Psoas muscle (tissue), 7 donors: ENCODE measurements at regions not wholly inside any gene's neighbourhood (a gene's known extent, or its start where the extent isn't known, plus 50 kb on each side); places are given as distances from the start of the nearest gene placed in this dataset.

ENCODE experiments used
- ATAC-seq, 4 donors: fragments of 200-7000 bp; cut with Tn5 transposase; one replicate each; pipeline ENCODE4 v1.9.1; 2020; ENCODE audit warnings: moderate library complexity in 3 of 4, mild to moderate bottlenecking in 2 of 4
- DNase-seq, 2 donors: peaks; one replicate each; pipeline ENCODE4 v3.0.0-alpha.2; 2020
- H3K27ac ChIP-seq: fragments of 200-600 bp; one replicate; pipeline ENCODE4 v1.8.0; 2022
- H3K27me3 ChIP-seq, 3 donors: fragments of 200-600 bp in 1 of 3; one replicate each; pipeline versions ENCODE4 v1.6.1 to v1.8.0; 2013 to 2022; ENCODE audit warnings: low read length in 2 of 3, mild to moderate bottlenecking in 2 of 3, moderate library complexity in 1 of 3; ENCODE audit not compliant: insufficient read depth in 3 of 3
- H3K36me3 ChIP-seq, 2 donors: fragments of 200-600 bp in 1 of 2; one replicate each; pipeline versions ENCODE4 v1.6.1 to v1.8.0; 2013 to 2022; ENCODE audit warnings: low read depth in 1 of 2, mild to moderate bottlenecking in 1 of 2, moderate library complexity in 1 of 2; ENCODE audit not compliant: insufficient read depth in 1 of 2
- H3K4me1 ChIP-seq: fragments of 200-600 bp; one replicate; pipeline ENCODE4 v1.8.0; 2022
- H3K4me3 ChIP-seq: fragments of 200-600 bp; one replicate; pipeline ENCODE4 v1.8.0; 2022; ENCODE audit warnings: mild to moderate bottlenecking
- H3K9me3 ChIP-seq: fragments of 200-600 bp; one replicate; pipeline ENCODE4 v1.8.0; 2022
- WGBS, 3 donors: extraction: QIAGEN DNeasy Blood & Tissue Kit; methylation state at CpG; one replicate each; pipeline versions ENCODE4 v1.1.6 to v1.1.7; 2013; 5-methylcytosine and 5-hydroxymethylcytosine counted together
- intact Hi-C, 2 donors: fragments of 100-400 bp; cut with DNase I; formaldehyde crosslinking; loops; one replicate each; pipeline versions ENCODE4 v1.11.0 to v1.14.2; 2022
- TF ChIP-seq, protein P1 (sequence below): fragments of 200-600 bp; IDR thresholded peaks from one replicate; pipeline ENCODE4 v1.8.0; 2022; ENCODE audit warnings: antibody characterized with exemption
- donor health status: healthy with polysubstance abuse.
- donor health status: DM: no; HTN: no; CAD: no; lungs with moderate emphysema.
- donor health status: Bipolar disorder and iron deficiency.
- donor health status: healthy.
- donor health status: DM: yes; HTN: yes; CAD: no.
- donor health status: DM: no; HTN: no; CAD: no.
- donor health status: DM: yes; HTN: yes; CAD: no.

DNA sequence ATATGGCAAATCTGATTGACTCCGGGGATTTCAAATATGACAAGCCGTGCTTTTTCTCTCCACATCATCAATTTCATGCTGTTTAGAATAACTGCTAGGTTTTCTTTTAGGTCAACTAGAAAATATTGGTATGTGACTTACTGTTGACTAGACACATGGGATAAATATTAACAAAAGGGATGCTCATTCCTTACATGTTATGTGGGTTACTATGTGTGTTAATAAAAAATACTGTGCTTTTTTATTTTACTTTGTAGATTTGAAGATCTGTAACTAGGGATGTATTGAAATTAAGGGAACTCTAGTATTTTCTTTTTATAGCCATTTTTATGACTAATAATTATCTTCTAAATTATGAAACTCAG is 264.6 kb upstream of the COL8A1 start:
- Histone ChIP-seq H3K9me3 (no peaks in the 10 kb centered on the region), H3K27ac (no peak overlapping the region), H3K27me3 (no peaks in the 10 kb centered on the region), H3K4me3 (no peak overlapping the region), H3K4me1 (no peaks in the 10 kb centered on the region), H3K36me3 (no peaks in the 10 kb centered on the region)
- intact Hi-C loops: no loop called here
- ATAC-seq: no peak
- TF ChIP-seq, protein P1, sequence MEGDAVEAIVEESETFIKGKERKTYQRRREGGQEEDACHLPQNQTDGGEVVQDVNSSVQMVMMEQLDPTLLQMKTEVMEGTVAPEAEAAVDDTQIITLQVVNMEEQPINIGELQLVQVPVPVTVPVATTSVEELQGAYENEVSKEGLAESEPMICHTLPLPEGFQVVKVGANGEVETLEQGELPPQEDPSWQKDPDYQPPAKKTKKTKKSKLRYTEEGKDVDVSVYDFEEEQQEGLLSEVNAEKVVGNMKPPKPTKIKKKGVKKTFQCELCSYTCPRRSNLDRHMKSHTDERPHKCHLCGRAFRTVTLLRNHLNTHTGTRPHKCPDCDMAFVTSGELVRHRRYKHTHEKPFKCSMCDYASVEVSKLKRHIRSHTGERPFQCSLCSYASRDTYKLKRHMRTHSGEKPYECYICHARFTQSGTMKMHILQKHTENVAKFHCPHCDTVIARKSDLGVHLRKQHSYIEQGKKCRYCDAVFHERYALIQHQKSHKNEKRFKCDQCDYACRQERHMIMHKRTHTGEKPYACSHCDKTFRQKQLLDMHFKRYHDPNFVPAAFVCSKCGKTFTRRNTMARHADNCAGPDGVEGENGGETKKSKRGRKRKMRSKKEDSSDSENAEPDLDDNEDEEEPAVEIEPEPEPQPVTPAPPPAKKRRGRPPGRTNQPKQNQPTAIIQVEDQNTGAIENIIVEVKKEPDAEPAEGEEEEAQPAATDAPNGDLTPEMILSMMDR: no peak
- no peak for DNase-seq
- whole genome bisulfite sequencing, 3 donors: 21 to 40% (median 28%) methylated on average over 2 of the region's 2 CpGs

DNA sequence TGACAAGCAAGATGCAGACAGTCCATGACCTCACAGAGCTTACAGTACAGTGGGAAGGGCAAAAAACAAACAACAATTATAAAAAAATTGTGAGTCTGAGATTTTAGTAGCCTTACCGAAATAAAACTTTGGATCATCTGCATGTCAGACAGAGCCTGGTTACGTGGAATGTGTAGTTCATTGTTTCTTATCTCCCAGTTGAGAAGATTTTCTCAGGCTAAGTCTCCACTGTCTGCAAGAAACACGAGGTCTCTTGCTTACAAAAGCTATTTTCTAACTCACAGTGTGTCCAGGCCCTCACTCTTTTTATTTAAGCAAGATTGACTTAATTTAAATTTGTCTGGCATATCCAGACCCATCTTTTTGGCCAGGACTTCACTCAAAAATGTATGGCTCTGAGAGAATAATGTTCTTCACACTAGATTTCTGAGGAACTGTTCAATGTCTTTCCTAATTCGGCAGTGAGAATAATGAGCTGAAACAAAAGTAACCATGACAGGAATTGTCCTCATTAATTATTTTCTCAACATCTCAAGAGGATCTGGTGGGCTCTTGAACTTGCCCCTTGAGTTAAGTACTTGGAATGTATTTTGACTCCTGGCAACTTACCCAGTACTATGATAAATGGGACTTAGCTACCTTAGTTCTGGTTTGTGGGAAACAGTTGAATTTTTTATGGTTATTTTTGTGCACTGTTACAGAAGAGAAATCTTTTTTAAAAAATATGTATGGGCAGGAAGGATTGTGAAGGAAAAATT is 265.1 kb upstream of the COL8A1 start:
- H3K27ac ChIP-seq: no peak overlapping the region
- ATAC-seq (no peak), DNase-seq (no peak)
- no peak overlapping the region for H3K4me3 ChIP-seq
- no peaks in the 10 kb centered on the region for H3K9me3 ChIP-seq
- TF ChIP-seq, protein P1: no peak
- no peaks in the 10 kb centered on the region for H3K4me1 ChIP-seq
- H3K36me3 ChIP-seq: no peaks in the 10 kb centered on the region
- 31 to 37% (median 34%) methylated on average over 4 of the region's 4 CpGs for WGBS, 3 donors
- H3K27me3 ChIP-seq: no peaks in the 10 kb centered on the region
- intact Hi-C loops: no loop called here

GRCh38 chr3:99366663-99367429 is 271.5 kb upstream of the COL8A1 start:
- WGBS, 3 donors: 70 to 80% (median 72%) methylated on average over 5 of the region's 5 CpGs
- no peak overlapping the region for H3K4me3 ChIP-seq
- intact Hi-C loops: no loop called here

GRCh38 chr3:99365979-99366378 is 272.4 kb upstream of the COL8A1 start:
- WGBS, 3 donors: 27 to 33% (median 29%) methylated on average over 1 of the region's 1 CpG
- TF ChIP-seq, protein P1: no peak
- no peak for ATAC-seq

More at GRCh38 chr3:99366663-99367429, 271.5 kb upstream of the COL8A1 start:
- TF ChIP-seq, protein P1: no peak
- Histone ChIP-seq H3K4me1 (no peaks in the 10 kb centered on the region), H3K9me3 (no peaks in the 10 kb centered on the region), H3K27me3 (no peaks in the 10 kb centered on the region), H3K27ac (no peak overlapping the region), H3K36me3 (no peaks in the 10 kb centered on the region)
- no peak for DNase-seq
- no peak for ATAC-seq

More at GRCh38 chr3:99365979-99366378, 272.4 kb upstream of the COL8A1 start:
- Histone ChIP-seq H3K27me3 (no peaks in the 10 kb centered on the region), H3K9me3 (no peaks in the 10 kb centered on the region), H3K4me3 (no peak overlapping the region), H3K27ac (no peak overlapping the region), H3K36me3 (no peaks in the 10 kb centered on the region), H3K4me1 (no peaks in the 10 kb centered on the region)
- intact Hi-C loops: no loop called here
- no peak for DNase-seq
